GM12878 (cell line): ENCODE measurements at regions not wholly inside any gene's neighbourhood (a gene's known extent, or its start where the extent isn't known, plus 50 kb on each side); places are given as distances from the start of the nearest gene placed in this dataset.

ENCODE experiments used
- ATAC-seq: fragments of 200-7000 bp; cut with Tn5 transposase; 3 replicates; pipeline ENCODE4 v1.9.1; 2020; ENCODE audit warnings: mild to moderate bottlenecking, moderate library complexity
- BruUV-seq: library from RNA; stranded (reverse); fragments of 400-500 nt; replicated peaks from 2 replicates; lab custom pipeline; 2021; lab: Mats Ljungman, UMichigan
- CTCF ChIA-PET: fragments of 300-600 bp; sonication (Branson Sonifier 250); formaldehyde crosslinking; extraction: SDS; loops from one replicate; lab custom pipeline; 2021; ENCODE audit warnings: inconsistent platforms; lab: Yijun Ruan, JAX
- POLR2A ChIA-PET: fragments of 350-600 bp; formaldehyde crosslinking; extraction: SDS; loops from one replicate; lab custom pipeline; 2021; ENCODE audit warnings: inconsistent platforms; lab: Charles Lee
- RAD21 ChIA-PET: fragments of 300-600 bp; sonication (Branson Sonifier 250); formaldehyde crosslinking; loops from one replicate; lab custom pipeline; 2023; ENCODE audit warnings: antibody characterized with exemption; ENCODE audit not compliant: unreplicated experiment; lab: Charles Lee
- SMC1A ChIA-PET: fragments of 300-600 bp; sonication (Branson Sonifier 250); formaldehyde crosslinking; loops from one replicate; lab custom pipeline; 2023; ENCODE audit not compliant: unreplicated experiment, uncharacterized antibody; lab: Charles Lee
- DNase-seq: peaks from one replicate; pipeline ENCODE4 v3.0.0-alpha.2; 2011; ENCODE audit warnings: low read depth, low spot score
- FAIRE-seq: peaks from 3 replicates; lab custom pipeline; 2011; peaks lifted over from hg19 to GRCh38; lab: Jason Lieb, UNC
- H2AFZ ChIP-seq: 2 replicates; pipeline ENCODE4 v1.6.0; 2011; ENCODE audit warnings: low read depth, low read length, control low read depth; ENCODE audit not compliant: control insufficient read depth
- H3K27ac ChIP-seq: 2 replicates; pipeline ENCODE4 v1.5.1; 2011; ENCODE audit warnings: control low read depth; ENCODE audit not compliant: control insufficient read depth, insufficient read depth
- H3K27me3 ChIP-seq, 2 experiments: replicated peaks in 1 of 2; 2 replicates each; pipeline versions ENCODE4 v1.6.0 to v1.6.1; 2011; ENCODE audit warnings: low read length in 1 of 2; ENCODE audit not compliant: control insufficient read depth in 2 of 2, insufficient read depth in 2 of 2
- H3K36me3 ChIP-seq, 2 experiments: 2 replicates each; pipeline ENCODE4 v1.5.1; 2011; ENCODE audit warnings: low read length in 1 of 2; ENCODE audit not compliant: control insufficient read depth in 2 of 2, insufficient read depth in 2 of 2
- H3K4me1 ChIP-seq: 2 replicates; pipeline ENCODE4 v1.6.1; 2011; ENCODE audit warnings: mild to moderate bottlenecking, low read length, moderate library complexity, mixed read lengths; ENCODE audit not compliant: control insufficient read depth, insufficient read depth
- H3K4me2 ChIP-seq: 2 replicates; pipeline ENCODE4 v1.6.0; 2011; ENCODE audit warnings: control low read depth; ENCODE audit not compliant: control insufficient read depth, insufficient read depth
- H3K4me3 ChIP-seq: fragments of 200-600 bp; sonication (generic); 2 replicates; pipeline ENCODE4 v1.5.1; 2016
- H3K79me2 ChIP-seq: 2 replicates; pipeline ENCODE4 v1.6.0; 2011; ENCODE audit warnings: low read length; ENCODE audit not compliant: control insufficient read depth, insufficient read depth
- H3K9ac ChIP-seq: 2 replicates; pipeline ENCODE4 v1.8.0; 2011; ENCODE audit warnings: low read length, control low read depth, mixed read lengths; ENCODE audit not compliant: control insufficient read depth, insufficient read depth
- H3K9me3 ChIP-seq: replicated peaks from 3 replicates; pipeline ENCODE4 v1.5.1; 2011; ENCODE audit warnings: mild to moderate bottlenecking, low read length; ENCODE audit not compliant: control insufficient read depth, insufficient read depth
- H4K20me1 ChIP-seq: 2 replicates; pipeline ENCODE4 v1.6.0; 2011; ENCODE audit not compliant: control insufficient read depth, insufficient read depth
- CREB1 ChIP-seq: IDR thresholded peaks from 2 replicates; pipeline ENCODE4 v1.6.1; 2012; ENCODE audit warnings: low read depth, mild to moderate bottlenecking, inconsistent platforms
- HCFC1 ChIP-seq: fragments of 150-350 bp; IDR thresholded peaks from 2 replicates; pipeline ENCODE4 v1.6.1; 2014; ENCODE audit warnings: low read length
- IKZF2 ChIP-seq, 2 experiments: fragments of 450-650 bp; IDR thresholded peaks; 2 replicates each; pipeline ENCODE4 v1.6.1; 2017; ENCODE audit warnings: mild to moderate bottlenecking in 2 of 2, moderate library complexity in 2 of 2
- JUNB ChIP-seq: IDR thresholded peaks from 2 replicates; pipeline ENCODE4 v1.6.1; 2016; ENCODE audit warnings: antibody characterized with exemption, mild to moderate bottlenecking
- MYB ChIP-seq: fragments of 150-350 bp; IDR thresholded peaks from 2 replicates; pipeline ENCODE4 v1.6.1; 2014; ENCODE audit warnings: mild to moderate bottlenecking, low read depth, low read length, borderline replicate concordance
- RUNX3 ChIP-seq: IDR thresholded peaks from 2 replicates; pipeline ENCODE4 v1.6.1; 2012; ENCODE audit warnings: low read length, inconsistent platforms
- SMAD5 ChIP-seq: IDR thresholded peaks from 2 replicates; pipeline ENCODE4 v1.6.1; 2016; ENCODE audit warnings: antibody characterized with exemption, low read depth
- USF1 ChIP-seq: IDR thresholded peaks from 2 replicates; pipeline ENCODE4 v1.6.1; 2011; ENCODE audit warnings: borderline replicate concordance, low read depth, mild to moderate bottlenecking, moderate library complexity, mixed read lengths, low read length; ENCODE audit not compliant: insufficient read depth; ENCODE audit errors: extremely low read length
- ZBED1 ChIP-seq: IDR thresholded peaks from 2 replicates; pipeline ENCODE4 v1.6.1; 2016; ENCODE audit warnings: borderline replicate concordance
- WGBS: methylation state at CpG from one replicate; pipeline ENCODE4 v1.1.6; 2016; ENCODE audit warnings: low lambda C conversion rate; ENCODE audit not compliant: insufficient replicate concordance, insufficient coverage; ENCODE audit errors: missing lambda C conversion rate; 5-methylcytosine and 5-hydroxymethylcytosine counted together
- in situ Hi-C: fragments of 300-500 bp; cut with MboI; formaldehyde crosslinking; loops from 9 replicates; pipeline ENCODE4 v1.14.3; 2018; ENCODE audit warnings: mixed read lengths
- intact Hi-C: fragments of 100-400 bp; cut with micrococcal nuclease; formaldehyde crosslinking; loops from one replicate; pipeline ENCODE4 v1.14.2; 2022; ENCODE audit not compliant: unreplicated experiment
- TF ChIP-seq, protein P1 (sequence below): fragments of 450-650 bp; conservative IDR thresholded peaks from 2 replicates; pipeline ENCODE4 v1.6.1; 2017; ENCODE audit warnings: mild to moderate bottlenecking, moderate library complexity
- TF ChIP-seq, protein P2 (sequence below): IDR thresholded peaks from 2 replicates; pipeline ENCODE4 v1.6.1; 2012; ENCODE audit warnings: low read depth, low read length, improper control_type of control experiment

- Histone ChIP-seq H3K79me2 (no peaks in the 10 kb centered on the region), H4K20me1 (no peaks in the 10 kb centered on the region), H3K4me3 (no peak overlapping the region), H3K27me3 (no peaks in the 10 kb centered on the region), H3K9me3 (no peaks in the 10 kb centered on the region), H2AFZ (no peak overlapping the region), H3K4me2 (no peak overlapping the region), H3K9ac (no peak overlapping the region), H3K27ac (no peak overlapping the region), H3K4me1 (no peaks in the 10 kb centered on the region), H3K36me3 (no peaks in the 10 kb centered on the region)
- in situ Hi-C loops: no loop called here
- TF ChIP-seq RUNX3 (no peak), SMAD5 (no peak), IKZF2 (IDR thresholded peaks at IDR 0.05) (no peak), ZBED1 (no peak), JUNB (no peak), MYB (no peak), HCFC1 (no peak), USF1 (no peak), CREB1 (no peak)
- TF ChIP-seq, protein P1, sequence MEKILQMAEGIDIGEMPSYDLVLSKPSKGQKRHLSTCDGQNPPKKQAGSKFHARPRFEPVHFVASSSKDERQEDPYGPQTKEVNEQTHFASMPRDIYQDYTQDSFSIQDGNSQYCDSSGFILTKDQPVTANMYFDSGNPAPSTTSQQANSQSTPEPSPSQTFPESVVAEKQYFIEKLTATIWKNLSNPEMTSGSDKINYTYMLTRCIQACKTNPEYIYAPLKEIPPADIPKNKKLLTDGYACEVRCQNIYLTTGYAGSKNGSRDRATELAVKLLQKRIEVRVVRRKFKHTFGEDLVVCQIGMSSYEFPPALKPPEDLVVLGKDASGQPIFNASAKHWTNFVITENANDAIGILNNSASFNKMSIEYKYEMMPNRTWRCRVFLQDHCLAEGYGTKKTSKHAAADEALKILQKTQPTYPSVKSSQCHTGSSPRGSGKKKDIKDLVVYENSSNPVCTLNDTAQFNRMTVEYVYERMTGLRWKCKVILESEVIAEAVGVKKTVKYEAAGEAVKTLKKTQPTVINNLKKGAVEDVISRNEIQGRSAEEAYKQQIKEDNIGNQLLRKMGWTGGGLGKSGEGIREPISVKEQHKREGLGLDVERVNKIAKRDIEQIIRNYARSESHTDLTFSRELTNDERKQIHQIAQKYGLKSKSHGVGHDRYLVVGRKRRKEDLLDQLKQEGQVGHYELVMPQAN: no peak
- TF ChIP-seq, protein P2, sequence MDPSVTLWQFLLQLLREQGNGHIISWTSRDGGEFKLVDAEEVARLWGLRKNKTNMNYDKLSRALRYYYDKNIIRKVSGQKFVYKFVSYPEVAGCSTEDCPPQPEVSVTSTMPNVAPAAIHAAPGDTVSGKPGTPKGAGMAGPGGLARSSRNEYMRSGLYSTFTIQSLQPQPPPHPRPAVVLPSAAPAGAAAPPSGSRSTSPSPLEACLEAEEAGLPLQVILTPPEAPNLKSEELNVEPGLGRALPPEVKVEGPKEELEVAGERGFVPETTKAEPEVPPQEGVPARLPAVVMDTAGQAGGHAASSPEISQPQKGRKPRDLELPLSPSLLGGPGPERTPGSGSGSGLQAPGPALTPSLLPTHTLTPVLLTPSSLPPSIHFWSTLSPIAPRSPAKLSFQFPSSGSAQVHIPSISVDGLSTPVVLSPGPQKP: no peak
- DNase-seq (no peak), ATAC-seq (no peak), FAIRE-seq (no peak)
- SMC1A ChIA-PET: no interaction called here
- POLR2A ChIA-PET: interaction anchor here (0.7 kb wide), 1 partner anchor 1626 kb away, joined by 3 read pairs; no protein-coding TSS in a partner anchor
- 31% methylated on average over 3 of the region's 3 CpGs for WGBS
- intact Hi-C loops: no loop called here
- BruUV-seq: no TSS peak
- RAD21 ChIA-PET: no interaction called here
- CTCF ChIA-PET: no interaction called here
Observed at GRCh38 chr6:144951730-144952437, 666.7 kb downstream of the UTRN start.
